Effector memory CD8-positive, alpha-beta T cell (primary cell): ENCODE measurements at regions not wholly inside any gene's neighbourhood (a gene's known extent, or its start where the extent isn't known, plus 50 kb on each side); places are given as distances from the start of the nearest gene placed in this dataset.

Experiments used
- ATAC-seq: fragments of 150-1000 bp; cut with Tn5 transposase; replicated peaks from 2 replicates; pipeline ENCODE4 v1.10.0; 2021; ENCODE audit warnings: mild to moderate bottlenecking, moderate library complexity
- DNase-seq, 3 experiments: peaks; one replicate each; pipeline ENCODE4 v3.0.0; 2021
- H3K27ac Mint-ChIP-seq, 2 donors: one replicate each; pipeline ENCODE4 v1.8.0; 2022; ENCODE audit warnings: mild to moderate bottlenecking in 2 of 2, mixed read lengths in 2 of 2, moderate library complexity in 2 of 2
- H3K27me3 Mint-ChIP-seq, 2 donors: one replicate each; pipeline ENCODE4 v1.8.0; 2022; ENCODE audit warnings: mixed read lengths in 2 of 2
- H3K36me3 Mint-ChIP-seq: one replicate; pipeline ENCODE4 v1.8.0; 2022; ENCODE audit warnings: mild to moderate bottlenecking, moderate library complexity, mixed read lengths; ENCODE audit not compliant: insufficient read depth
- H3K4me1 Mint-ChIP-seq, 2 donors: one replicate each; pipeline ENCODE4 v1.8.0; 2022; ENCODE audit warnings: low read depth in 2 of 2, mixed read lengths in 2 of 2
- H3K4me3 Mint-ChIP-seq, 2 donors: one replicate each; pipeline ENCODE4 v1.8.0; 2022; ENCODE audit warnings: mild to moderate bottlenecking in 2 of 2, mixed read lengths in 2 of 2, moderate library complexity in 2 of 2
- H3K9me3 Mint-ChIP-seq, 2 donors: one replicate each; pipeline ENCODE4 v1.8.0; 2022; ENCODE audit warnings: mixed read lengths in 2 of 2

DNA sequence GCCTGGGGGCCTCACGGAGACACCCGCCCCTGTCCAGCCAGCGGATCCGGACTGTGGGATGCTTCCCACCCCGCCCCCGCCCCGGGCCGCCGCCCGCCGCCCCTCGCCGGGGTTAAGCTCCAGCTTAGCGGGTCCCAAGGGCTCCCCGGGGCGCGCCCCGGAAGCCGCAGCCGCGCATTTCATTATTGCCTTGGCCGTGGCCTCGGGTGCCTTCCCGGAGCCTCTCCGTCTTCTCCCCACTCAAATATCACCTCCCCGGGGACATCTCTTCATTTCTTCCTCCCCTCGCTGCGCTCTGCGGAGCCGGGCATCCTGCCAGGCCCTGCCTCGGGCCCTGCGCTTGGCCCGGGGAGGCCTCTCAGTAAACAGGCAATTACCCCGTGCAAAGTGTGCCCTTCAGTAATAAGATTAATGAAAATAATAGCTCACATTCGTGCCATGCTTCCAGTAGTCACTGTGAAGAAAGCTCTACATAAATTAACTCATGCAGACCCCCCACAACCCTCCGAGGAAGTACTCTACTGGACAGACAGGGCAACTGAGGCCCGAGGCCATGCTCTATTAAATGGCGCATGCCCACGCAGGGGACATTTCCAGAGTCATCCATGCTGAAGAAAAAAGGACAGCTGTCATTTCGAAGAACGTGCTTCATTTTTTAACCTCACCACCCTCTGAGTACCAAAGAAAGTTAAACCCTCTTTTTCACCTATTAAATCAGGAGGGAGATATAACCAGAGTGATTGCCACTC lies 49.9 kb upstream of the LAPTM5 start:
- H3K27me3 Mint-ChIP-seq = peaks cover 56 to 79% of the 10 kb centered on the region in 2 donors
- H3K27ac Mint-ChIP-seq = no peak overlapping the region
- no peak overlapping the region for H3K4me3 Mint-ChIP-seq

More for the DNA sequence above, 49.9 kb upstream of the LAPTM5 start:
- no peaks in the 10 kb centered on the region for H3K36me3 Mint-ChIP-seq
- no peak for ATAC-seq
- DNase-seq = no peak
- no peaks in the 10 kb centered on the region for H3K9me3 Mint-ChIP-seq
- H3K4me1 Mint-ChIP-seq = no peaks in the 10 kb centered on the region
